GM18508 (cell line): ENCODE measurements at regions not wholly inside any gene's neighbourhood (a gene's known extent, or its start where the extent isn't known, plus 50 kb on each side); places are given as distances from the start of the nearest gene placed in this dataset.

Experiments
- ATAC-seq: cut with Tn5 transposase; IDR thresholded peaks from one replicate; pipeline ENCODE4 v1.9.1; 2021; ENCODE audit warnings: moderate number of reproducible peaks; ENCODE audit not compliant: insufficient read depth, unreplicated experiment

DNA sequence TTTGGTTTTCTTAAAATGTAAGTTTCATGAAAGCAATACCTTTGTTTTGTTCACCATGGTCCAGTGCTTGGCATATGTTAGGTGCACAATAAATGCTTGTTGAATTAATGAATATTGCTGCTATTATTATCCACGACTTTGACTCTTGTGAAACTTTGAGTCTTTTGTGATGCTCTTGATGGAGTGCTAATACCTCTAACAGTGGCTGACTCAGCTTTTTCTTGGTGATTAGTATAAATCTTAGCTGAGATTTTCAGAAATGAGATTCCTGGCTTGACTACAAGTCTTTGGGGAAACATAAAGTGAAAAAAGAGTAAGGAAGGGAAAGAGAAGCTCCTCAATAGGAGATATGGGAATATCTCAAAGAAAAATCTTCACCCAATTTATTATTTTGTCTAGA lies 375.2 kb upstream of the RPS6KA3 start:
- no peak for ATAC-seq

DNA sequence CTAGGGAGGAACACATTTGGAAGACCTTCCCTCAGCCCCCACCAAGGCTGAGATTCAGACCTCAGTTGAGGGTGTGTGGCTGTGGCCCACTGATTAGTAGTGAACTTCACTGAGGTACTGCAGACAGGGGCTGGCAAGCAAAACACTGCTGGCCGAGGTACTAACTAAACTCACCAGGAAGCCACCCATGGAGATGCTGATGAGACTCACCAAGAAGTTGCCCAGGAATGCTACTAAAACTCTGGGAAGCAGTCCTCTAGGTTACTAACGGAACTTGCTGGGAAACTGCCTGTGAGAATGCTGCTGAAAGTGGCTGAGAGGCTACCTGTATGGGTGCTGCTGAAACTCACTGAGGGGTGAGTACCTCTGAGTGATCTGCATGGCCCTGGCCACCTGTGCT lies 372.4 kb upstream of the RPS6KA3 start:
- no peak for ATAC-seq

GRCh38 chrX:20637351-20637750 lies 370.6 kb upstream of the RPS6KA3 start:
- no peak for ATAC-seq

GRCh38 chrX:20633451-20633850 lies 366.7 kb upstream of the RPS6KA3 start:
- no peak for ATAC-seq

DNA sequence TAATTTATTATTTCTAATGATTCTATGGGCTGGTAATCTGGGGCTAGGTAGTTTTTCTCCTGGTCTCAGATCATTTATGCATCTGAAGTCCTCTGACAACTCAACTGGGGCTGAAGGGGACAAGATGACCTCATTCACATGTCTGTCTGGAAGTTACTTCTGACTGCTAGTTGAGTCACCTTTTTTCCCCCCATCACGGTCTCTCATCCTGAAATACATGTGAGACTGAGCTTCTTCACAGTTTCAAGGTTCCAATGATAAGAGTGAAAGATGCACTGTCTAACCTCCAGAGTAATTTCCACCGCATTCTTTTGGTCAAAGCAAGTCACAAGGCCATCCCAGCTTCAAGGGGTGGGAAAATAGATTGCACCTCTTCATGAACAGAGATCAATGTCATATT lies 356.7 kb upstream of the RPS6KA3 start:
- ATAC-seq: no peak

- no peak for ATAC-seq
Measured at GRCh38 chrX:20620306-20620705, 353.6 kb upstream of the RPS6KA3 start.

DNA sequence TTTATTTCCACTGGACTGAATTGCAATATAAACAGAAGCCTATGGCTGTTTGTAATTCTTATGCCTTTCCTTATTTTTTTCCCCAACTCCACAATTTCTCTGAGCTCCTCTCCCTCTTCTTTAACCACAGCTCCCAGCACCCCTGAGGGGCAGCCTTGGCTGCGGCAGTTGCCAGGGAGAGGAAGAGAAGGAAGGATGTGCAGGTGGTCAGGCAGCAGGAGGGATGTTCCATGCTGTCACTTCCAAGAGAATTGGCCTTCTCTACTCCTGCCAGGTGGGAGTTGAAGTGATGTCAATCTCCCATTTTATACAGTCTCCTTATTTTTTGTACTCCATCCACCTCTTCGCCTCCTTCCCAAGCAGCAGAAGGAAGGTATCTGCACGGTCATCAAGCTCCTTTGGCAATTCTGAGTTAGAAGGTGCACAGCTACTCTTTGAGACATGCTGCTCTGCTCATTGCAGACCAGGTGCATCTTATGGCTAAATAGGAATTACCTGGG lies 343.3 kb upstream of the RPS6KA3 start:
- ATAC-seq: no peak

DNA sequence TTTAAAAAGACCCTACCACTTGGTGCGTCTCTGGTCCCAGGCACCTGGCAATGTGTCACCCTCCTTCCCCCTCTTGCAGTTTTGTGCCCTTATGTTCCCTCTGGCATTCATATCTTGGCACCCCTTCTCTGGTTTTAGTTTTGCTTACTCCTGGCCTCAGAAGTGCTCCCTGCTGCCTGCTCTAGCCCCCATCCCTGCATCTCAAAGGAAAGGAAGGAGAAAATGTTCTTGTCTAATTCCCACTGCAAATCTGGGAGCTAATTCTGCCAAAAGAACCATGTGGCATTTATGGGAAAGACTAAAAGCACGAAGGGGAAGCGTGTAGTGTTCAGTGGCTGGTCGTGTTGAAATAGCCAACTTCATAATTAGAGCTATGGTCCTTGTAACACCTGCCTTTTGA lies 340.1 kb upstream of the RPS6KA3 start:
- ATAC-seq: no peak

- no peak for ATAC-seq
Measured at GRCh38 chrX:20596856-20597255, 330.1 kb upstream of the RPS6KA3 start.

GRCh38 chrX:20595928-20596575 lies 329.3 kb upstream of the RPS6KA3 start:
- ATAC-seq: no peak

DNA sequence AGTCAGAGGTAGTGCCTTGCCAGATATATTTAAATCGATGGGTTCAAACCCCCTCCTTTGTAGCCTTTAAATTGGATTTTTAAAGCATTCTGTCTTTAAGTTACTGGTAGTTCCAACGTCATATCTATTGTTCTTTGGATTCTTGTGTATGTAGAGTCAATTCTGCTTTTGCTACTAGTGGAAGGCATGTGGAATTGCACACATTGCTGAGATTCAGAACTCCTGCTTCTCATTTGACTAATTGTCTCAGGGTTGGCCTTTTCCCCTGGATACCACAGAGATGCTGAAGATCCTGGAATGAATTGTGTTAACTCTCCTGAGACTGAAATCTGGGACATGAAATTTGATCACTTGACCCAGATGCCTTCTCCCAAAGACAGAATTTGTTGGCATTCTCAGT lies 328.3 kb upstream of the RPS6KA3 start:
- no peak for ATAC-seq

GRCh38 chrX:20593836-20594235 lies 327.1 kb upstream of the RPS6KA3 start:
- ATAC-seq: no peak

DNA sequence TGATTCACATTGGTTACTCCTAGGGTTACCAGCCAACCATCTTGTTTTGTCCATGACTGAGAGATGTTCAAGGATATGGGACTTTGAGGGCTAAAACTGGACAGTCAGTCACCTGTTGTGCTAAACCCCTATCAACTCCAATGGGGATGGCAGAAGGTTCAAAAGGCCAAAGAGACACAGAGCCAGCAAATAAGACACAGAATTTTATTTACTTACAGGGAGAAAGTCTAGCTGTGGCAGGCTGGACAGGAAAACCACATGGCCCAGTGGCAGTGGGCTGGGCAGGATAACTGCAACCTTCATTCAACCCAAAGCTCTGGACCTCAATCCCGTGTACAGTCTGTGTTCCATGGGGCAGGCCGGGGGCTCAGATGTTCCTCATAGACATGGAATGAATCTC lies 326.7 kb upstream of the RPS6KA3 start:
- no peak for ATAC-seq

- no peak for ATAC-seq
Measured at GRCh38 chrX:20591246-20591645, 324.5 kb upstream of the RPS6KA3 start.

- ATAC-seq: no peak
Measured at GRCh38 chrX:20585782-20586181, 319.1 kb upstream of the RPS6KA3 start.

DNA sequence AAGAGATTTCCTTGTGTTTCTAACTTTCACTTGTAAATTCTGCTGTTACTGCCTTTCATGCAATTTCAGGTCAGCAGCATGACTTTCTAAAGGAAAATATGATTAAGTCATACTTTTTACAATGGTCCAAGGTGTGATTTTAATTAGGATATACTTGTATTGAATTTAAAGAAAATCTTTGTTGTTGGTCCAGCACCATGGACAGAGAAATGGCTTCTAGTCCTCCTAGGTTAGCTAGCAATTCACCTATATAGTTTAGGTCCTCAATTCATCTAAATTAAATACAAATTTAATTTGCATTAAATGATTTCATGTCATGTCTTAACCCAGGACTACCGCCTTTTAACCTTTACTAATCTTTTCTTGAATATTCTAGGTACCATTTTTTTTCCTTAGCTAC lies 304.9 kb upstream of the RPS6KA3 start:
- ATAC-seq: no peak

GRCh38 chrX:20567108-20567507 lies 300.4 kb upstream of the RPS6KA3 start:
- no peak for ATAC-seq

GRCh38 chrX:20547611-20548051 lies 280.9 kb upstream of the RPS6KA3 start:
- peak; percentile 50 for ATAC-seq

DNA sequence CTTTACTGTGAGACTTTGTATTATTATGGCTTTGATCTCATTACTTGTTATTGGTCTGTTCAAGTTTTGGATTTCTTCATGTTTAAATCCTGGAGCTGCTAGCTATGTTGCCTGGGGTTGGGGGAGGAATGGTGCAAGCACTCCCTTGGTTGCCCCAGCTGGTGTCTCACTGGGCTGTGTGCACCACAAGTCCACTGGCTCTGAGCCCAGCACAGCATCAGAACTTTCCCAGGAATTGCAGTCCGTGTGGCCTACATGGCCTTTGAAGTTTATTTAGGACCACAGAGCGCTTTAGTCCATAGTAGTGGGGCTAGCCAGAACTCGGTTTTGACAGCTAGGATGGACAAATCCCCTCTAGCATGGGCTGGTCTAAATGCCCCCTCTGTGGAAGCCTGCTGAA lies 278.8 kb upstream of the RPS6KA3 start:
- ATAC-seq: no peak

GRCh38 chrX:20542072-20542471 lies 275.4 kb upstream of the RPS6KA3 start:
- no peak for ATAC-seq

DNA sequence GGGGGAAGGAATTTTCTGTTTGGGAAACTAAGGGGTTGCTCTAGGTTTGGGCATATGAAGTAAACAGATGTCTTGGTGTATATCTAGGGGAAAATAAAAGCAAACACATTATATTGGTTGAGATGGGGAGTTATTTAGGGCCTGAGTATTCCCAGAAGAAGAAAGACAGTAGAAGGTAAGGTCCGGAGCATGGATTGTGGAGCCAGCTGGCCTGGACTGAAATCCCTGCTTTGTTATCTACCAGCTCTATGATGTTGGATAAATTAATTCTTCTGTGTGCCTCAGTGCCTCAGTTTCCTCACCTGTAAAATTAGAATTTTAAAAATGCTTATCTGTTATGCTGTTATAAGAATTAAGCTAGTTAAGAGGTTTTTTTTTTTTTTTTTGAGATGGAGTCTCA lies 272.3 kb upstream of the RPS6KA3 start:
- ATAC-seq: no peak

- no peak for ATAC-seq
Measured at GRCh38 chrX:20531667-20532066, 265.0 kb upstream of the RPS6KA3 start.
